IMR-90 (cell line): ENCODE measurements at regions not wholly inside any gene's neighbourhood (a gene's known extent, or its start where the extent isn't known, plus 50 kb on each side); places are given as distances from the start of the nearest gene placed in this dataset.

ENCODE experiments used
- BHLHE40 ChIP-seq: fragments of 150-350 bp; IDR thresholded peaks from 2 replicates; pipeline ENCODE4 v1.6.1; 2016; ENCODE audit warnings: mild to moderate bottlenecking, low read depth, low read length
- CEBPB ChIP-seq: IDR thresholded peaks from 2 replicates; pipeline ENCODE4 v1.6.1; 2012; ENCODE audit warnings: low read depth, low read length, improper control_type of control experiment
- CTCF ChIP-seq: conservative IDR thresholded peaks from 2 replicates; pipeline ENCODE4 v1.5.1; 2012; ENCODE audit warnings: mild to moderate bottlenecking, low read depth, low read length, improper control_type of control experiment
- FOS ChIP-seq: fragments of 150-350 bp; IDR thresholded peaks from 2 replicates; pipeline ENCODE4 v1.6.1; 2016; ENCODE audit warnings: low read depth, low read length
- MAFK ChIP-seq: IDR thresholded peaks from 2 replicates; pipeline ENCODE4 v1.6.1; 2012; ENCODE audit warnings: low read depth, low read length, improper control_type of control experiment
- NFE2L2 ChIP-seq: fragments of 150-350 bp; IDR thresholded peaks from 2 replicates; pipeline ENCODE4 v1.6.1; 2016; ENCODE audit warnings: low read depth, mild to moderate bottlenecking, low read length
- POLR2A ChIP-seq: IDR thresholded peaks from 2 replicates; pipeline ENCODE4 v1.6.1; 2012; ENCODE audit warnings: mild to moderate bottlenecking, low read depth, low read length
- RCOR1 ChIP-seq: IDR thresholded peaks from 2 replicates; pipeline ENCODE4 v1.6.1; 2012; ENCODE audit warnings: mild to moderate bottlenecking, low read length, improper control_type of control experiment; ENCODE audit not compliant: insufficient replicate concordance

- no peak for TF ChIP-seq CTCF
- no peak for TF ChIP-seq MAFK
- no peak for TF ChIP-seq FOS
- TF ChIP-seq POLR2A = no peak
- TF ChIP-seq NFE2L2 = no peak
- TF ChIP-seq CEBPB = no peak
- TF ChIP-seq RCOR1 = no peak
- TF ChIP-seq BHLHE40 = no peak
Observed at GRCh38 chr6:104068281-104068680, 791.4 kb downstream of the HACE1 start.
